ENCODE measurements at regions not wholly inside any gene's neighbourhood (a gene's known extent, or its start where the extent isn't known, plus 50 kb on each side); places are given as distances from the start of the nearest gene placed in this dataset.

GRCh38 chr2:147495734-147496133 lies 349.1 kb upstream of the ACVR2A start:
- no peak for TF ChIP-seq CTCF (IDR thresholded peaks at IDR 0.05)
- no peak for TF ChIP-seq POLR2A (IDR thresholded peaks at IDR 0.05)

All from testis (tissue), 2 donors.